ENCODE measurements at regions not wholly inside any gene's neighbourhood (a gene's known extent, or its start where the extent isn't known, plus 50 kb on each side); places are given as distances from the start of the nearest gene placed in this dataset.
A peak's percentile ranks its signal among the peaks of the same experiment; 100 is the strongest.

DNA sequence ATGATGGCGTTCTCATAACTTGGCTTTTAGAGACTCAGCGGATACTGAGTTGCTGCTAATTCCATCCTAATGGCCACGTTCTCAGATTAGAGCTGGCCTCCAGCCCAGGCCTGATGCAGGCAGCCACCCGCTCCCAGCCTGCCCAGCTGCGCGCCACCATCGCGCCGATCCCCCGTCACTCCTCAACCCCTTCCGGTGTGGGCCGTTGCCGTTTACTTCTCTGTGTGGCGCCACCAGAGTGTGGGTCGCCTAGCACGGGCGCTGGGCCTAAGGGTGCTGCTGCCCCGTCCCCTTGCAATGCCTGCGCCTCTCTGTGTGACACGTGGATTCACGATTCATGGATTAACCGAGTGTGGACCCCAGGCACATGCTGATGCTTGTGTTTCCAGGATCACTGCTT, 1116.0 kb downstream of the BRD1 start:
- DNase-seq (ENCODE audit: low spot score), result no peak

- DNase-seq (ENCODE audit: low spot score), result no peak
These were observed 1116.6 kb downstream of the BRD1 start for GRCh38 chr22:48711031-48711431.

DNA sequence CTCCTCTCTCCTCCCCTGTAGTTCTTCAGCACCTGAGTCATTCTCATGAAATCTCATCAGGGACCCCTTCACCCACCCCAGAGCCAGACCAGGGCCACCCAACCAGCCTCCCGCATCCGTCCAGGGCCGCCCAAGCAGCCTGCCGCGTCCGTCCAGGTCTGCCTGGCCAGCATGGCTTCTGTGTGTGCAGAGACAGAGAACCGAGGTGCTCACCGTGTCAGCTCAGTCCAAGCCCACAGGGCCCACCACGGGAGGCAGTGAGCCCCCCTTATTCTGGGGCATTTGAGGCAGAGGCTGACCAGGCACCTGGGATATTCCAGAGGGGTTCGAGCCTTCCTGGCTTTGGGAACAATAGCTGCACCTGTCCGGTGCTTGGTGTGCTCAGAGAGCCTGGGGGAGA, 1117.3 kb downstream of the BRD1 start:
- no peak for DNase-seq (ENCODE audit: low spot score)

DNA sequence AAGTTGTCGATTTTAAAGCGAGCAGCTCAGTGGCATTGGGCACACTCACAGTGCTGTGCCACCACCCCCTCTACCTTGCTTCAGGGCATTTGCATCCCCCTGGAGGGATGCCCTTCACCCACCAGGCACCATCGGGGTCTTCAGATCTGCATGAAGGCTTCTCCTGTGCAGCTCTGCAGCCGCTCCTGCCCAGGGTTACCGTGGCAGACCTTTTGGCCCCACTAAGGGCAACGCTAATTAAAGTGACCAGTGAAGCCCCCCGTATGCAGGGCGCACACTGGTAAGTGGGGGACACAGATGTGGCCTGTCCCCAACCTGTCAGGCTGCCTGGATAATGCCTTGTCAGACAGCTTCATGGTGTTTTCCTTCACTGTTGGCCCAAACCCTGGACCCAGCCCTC, 1117.7 kb downstream of the BRD1 start:
- no peak for DNase-seq (ENCODE audit: low spot score)

DNA sequence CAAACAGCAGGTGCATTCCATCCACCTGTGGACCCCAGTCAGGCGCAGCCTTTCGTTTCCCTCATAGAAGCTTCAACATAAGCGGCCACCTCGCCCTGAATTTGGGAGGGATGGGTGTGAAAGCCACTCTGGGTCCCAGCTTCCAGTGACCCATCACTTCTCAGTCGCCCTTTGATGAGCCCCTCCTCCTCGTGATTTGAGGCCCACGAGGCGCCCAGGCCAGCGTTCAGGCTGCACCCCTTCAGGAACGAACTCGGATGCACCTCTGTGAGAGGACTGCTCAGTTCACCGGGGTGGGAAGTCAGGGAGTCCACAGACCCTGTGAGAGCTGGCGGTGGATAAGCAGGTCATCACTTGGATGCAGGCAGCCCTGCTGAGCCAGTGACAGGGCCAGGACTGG, 1118.2 kb downstream of the BRD1 start:
- no peak for DNase-seq (ENCODE audit: low spot score)

GRCh38 chr22:48708558-48709245, 1119.0 kb downstream of the BRD1 start:
- DNase-seq (ENCODE audit: low spot score), result no peak

DNA sequence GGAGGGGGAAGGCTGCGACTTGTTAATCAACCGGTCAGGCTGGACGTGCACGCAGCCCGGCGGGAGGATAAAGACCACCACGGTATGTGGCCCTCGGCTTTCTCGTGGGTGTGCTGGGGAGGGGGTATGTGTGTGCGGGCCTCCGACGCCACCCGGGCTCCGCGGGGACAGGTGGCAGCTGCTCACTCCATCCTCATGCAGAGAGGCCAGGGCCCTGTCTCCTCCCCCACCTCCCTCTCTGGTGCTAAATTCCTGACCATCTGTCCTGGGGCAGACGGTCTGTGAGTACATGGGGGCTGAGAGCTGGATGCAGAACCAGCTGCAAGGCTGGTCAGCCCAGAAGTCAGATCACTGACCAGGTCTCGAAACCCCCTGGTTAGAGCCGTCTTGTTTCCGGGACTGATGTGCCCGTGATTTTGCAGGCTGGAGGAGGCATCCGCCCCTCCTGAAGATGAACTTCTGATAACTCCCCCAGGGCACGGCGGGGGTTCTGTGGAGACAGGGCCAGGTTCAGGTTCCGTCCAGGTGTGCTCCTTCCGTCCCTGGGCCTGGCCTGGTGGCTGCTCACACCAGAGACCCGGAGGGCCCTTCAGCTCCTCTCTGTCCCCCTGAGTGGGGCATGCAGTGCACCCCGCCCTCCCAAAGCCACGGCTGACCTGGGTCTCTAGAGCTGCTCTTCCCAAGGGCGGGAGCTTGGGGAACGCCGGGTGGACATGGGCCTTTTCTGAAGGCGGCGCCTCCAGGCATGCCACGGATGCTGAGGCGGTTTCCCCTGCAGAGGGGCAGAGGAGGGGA, 1119.7 kb downstream of the BRD1 start:
- no peak for DNase-seq (ENCODE audit: low spot score)

GRCh38 chr22:48706934-48707762, 1120.5 kb downstream of the BRD1 start:
- DNase-seq (ENCODE audit: low spot score), result no peak

DNA sequence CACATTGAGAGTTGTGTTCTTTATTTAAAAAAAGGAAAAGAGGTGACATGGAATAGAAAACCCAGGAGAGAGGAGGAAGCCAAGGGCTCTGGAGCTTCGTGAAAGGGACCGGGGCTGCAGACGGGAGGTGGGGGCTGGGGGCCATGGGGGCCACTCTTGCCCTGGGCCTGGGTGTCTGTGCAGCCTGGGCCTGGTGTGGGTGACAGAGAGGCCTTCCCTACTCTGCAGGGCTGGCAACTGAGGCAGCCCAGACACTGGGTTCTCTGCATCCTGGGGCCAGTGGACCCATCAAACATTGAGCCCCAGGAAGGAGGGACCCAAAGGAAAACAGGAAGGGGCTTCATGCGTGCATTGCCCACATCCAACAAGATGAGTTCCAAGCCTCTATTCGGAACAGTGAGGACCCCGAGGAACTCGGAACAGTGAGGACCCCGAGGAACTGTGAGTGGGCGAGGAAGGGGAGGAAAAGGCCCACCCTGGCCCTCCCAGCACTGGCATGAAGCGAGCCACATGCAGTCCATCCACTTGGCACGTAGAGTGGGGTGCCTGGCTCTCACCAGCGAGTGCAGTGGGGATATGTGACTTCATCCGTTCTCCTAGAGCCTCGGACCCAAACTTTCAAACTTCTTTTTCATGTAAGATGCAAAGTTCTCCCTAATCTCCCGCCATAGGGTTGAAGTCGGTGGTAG, 1121.6 kb downstream of the BRD1 start:
- DNase-seq (ENCODE audit: low spot score), result no peak

DNA sequence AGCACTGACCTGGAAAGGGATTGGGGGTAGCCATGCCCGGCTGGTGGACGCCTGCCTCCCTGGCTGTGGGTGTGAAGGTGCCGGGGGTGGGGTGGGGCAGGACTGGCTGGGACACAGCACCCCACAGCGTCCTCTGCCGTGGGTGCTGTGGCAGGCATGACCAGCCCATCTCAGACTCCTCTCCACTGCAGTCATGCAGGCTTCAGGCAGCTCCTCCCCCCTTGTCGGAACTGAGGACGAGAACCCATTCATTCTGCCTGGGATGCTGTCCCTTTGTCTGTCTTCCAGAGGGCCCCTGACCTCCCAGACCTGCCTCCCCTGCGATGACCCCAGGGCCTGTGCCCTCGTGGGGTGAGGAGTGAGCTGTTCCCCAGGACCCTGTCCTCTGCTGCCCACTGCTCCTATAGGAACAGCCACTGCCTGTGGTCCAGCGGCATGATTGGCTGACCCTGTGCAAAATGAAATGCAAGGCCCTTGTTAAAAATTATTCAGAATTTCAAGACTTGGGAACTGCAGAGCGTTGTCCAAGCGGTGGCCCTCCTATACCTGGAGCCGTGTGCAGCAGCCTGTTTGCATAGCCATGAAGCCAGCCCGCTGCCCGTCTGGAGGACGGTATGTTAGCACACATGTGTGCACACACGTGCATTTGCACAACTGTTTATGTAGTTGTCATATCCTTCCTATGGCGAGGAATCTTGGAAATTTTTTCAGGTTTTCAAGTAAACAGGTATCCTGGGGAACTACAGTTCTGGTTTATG, 1122.3 kb downstream of the BRD1 start:
- no peak for DNase-seq (ENCODE audit: low spot score)

GRCh38 chr22:48704335-48704734, 1123.3 kb downstream of the BRD1 start:
- no peak for DNase-seq (ENCODE audit: low spot score)

DNA sequence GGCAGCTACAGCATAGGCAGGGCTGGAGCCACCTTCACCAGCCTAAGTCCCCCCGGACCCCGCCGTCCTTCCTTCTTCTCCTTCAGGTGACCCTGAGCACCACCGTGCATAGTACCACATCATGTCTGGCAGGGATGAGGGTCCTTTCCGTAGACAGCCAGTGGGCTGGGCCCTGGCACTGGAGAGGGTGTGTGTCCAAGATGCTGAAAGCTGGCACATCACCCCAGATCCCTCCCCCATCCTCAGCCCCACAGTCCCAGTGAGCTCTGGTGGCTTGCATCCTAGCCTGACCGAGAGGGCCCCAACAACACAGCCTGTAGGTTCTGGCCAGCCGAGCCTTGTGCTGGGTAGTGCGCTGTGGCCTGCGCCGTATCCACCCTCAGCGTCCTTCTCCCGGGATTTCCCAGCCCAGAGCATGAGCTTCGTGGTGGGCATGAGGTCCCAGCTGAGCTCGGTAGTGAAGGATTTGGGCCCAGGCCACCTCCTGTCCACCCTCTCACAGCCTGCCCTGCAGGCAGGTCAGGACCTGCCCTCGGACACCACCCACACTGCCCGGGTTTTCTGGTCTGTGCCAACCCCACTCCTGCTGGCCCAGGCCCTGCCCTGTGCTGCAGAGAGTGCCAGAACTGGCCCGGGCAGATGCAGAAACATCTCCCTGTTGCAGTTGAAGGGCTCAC, 1124.3 kb downstream of the BRD1 start:
- DNase-seq (ENCODE audit: low spot score), result no peak

- DNase-seq (ENCODE audit: low spot score), result peak; percentile 88
These were observed 1125.0 kb downstream of the BRD1 start for GRCh38 chr22:48702573-48703264.

DNA sequence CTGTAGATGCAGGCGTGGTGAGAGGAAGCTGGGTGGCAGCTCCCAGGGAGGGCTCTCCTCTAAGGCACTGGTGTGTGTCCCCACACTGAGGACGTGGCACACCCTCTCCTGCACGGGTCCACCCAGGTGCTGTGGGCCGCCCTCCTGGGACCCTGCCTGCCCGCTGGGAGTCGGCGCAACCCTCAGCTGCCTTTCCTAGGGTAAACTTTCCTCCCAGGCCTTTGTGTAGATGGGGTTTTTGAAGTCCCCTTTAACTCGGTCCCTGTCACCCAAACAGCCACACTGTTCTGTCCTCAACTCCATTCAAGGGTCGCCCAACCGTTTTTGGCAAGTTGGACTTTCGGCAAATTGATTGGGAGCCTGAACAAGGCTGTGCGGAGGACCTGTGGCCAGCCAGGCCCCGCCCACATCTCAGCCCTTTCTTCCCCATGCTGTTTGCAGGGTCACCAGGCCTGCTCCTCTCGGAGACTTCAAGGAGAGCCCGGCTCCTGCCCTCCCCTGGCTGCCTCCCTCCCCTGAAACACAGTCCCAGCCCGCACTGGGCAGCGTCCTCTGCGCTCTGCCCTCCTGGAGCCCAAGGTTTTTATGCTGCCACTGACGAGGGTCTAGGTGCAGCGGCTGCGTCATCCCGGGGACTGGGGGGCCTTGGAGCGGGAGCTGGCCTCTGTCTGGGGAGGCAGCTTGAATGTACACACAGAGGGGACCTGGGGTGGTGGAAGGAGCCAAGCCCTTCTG, 1126.2 kb downstream of the BRD1 start:
- no peak for DNase-seq (ENCODE audit: low spot score)

- DNase-seq (ENCODE audit: low spot score), result peak; percentile 61
These were observed 1126.9 kb downstream of the BRD1 start for GRCh38 chr22:48700566-48701295.

GRCh38 chr22:48700180-48700565, 1127.5 kb downstream of the BRD1 start:
- DNase-seq (ENCODE audit: low spot score), result no peak

- no peak for DNase-seq (ENCODE audit: low spot score)
These were observed 1128.2 kb downstream of the BRD1 start for GRCh38 chr22:48699511-48699910.

DNA sequence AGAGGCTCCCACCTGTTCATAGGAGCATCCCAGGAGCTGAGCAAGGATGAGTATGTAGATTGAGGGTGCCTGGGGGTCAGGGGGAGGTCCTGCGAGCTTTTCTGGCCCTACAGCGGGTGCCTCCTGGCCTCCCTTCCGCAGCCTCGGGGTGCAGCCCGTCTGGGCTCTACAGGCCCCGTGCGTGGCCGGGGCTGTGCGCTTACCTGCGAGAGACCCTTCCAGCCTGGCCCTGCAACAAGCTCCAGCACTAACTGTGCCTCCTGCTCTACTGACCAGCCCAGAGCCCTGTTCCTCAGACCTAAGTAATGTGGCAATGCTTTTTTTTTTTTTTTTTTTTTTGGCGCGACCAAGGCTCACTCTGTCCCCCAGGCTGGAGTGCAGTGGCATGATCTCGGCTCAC, 1129.1 kb downstream of the BRD1 start:
- DNase-seq (ENCODE audit: low spot score), result no peak

All from putamen (tissue), 1 donor.